SK-N-SH (cell line): ENCODE measurements at regions not wholly inside any gene's neighbourhood (a gene's known extent, or its start where the extent isn't known, plus 50 kb on each side); places are given as distances from the start of the nearest gene placed in this dataset.

ENCODE experiments used
- CHD2 ChIP-seq: fragments of 150-350 bp; IDR thresholded peaks from 2 replicates; pipeline ENCODE4 v1.6.1; 2018; ENCODE audit warnings: low read length; ENCODE audit not compliant: partially characterized antibody
- FOSL2 ChIP-seq: IDR thresholded peaks from 2 replicates; pipeline ENCODE4 v1.4.0; 2012; ENCODE audit warnings: low read depth, mild to moderate bottlenecking, moderate library complexity, borderline replicate concordance
- FOXM1 ChIP-seq: IDR thresholded peaks from 2 replicates; pipeline ENCODE4 v1.4.0; 2012; ENCODE audit warnings: low read depth, mild to moderate bottlenecking
- POLR2AphosphoS5 ChIP-seq: IDR thresholded peaks from 2 replicates; pipeline ENCODE4 v1.6.1; 2012; ENCODE audit warnings: low read depth, low read length
- SMC3 ChIP-seq: IDR thresholded peaks from 2 replicates; pipeline ENCODE4 v1.6.1; 2012; ENCODE audit warnings: low read depth, low read length, improper control_type of control experiment
- TAF1 ChIP-seq: IDR thresholded peaks from 2 replicates; pipeline ENCODE4 v1.6.1; 2012; ENCODE audit warnings: low read depth, mild to moderate bottlenecking, low read length, moderate library complexity, borderline replicate concordance
- TCF12 ChIP-seq: IDR thresholded peaks from 2 replicates; pipeline ENCODE4 v1.4.0; 2012
- YY1 ChIP-seq: IDR thresholded peaks from 2 replicates; pipeline ENCODE4 v1.4.0; 2012; ENCODE audit warnings: low read depth, mild to moderate bottlenecking
- TF ChIP-seq, protein P1 (sequence below): fragments of 200-600 bp; sonication (generic); IDR thresholded peaks from 2 replicates; pipeline ENCODE4 v1.6.1; 2017; ENCODE audit warnings: antibody characterized with exemption, mild to moderate bottlenecking, moderate library complexity
- TF ChIP-seq, protein P2 (sequence below): fragments of 150-350 bp; IDR thresholded peaks from 2 replicates; pipeline ENCODE4 v1.6.1; 2016; ENCODE audit warnings: mild to moderate bottlenecking, low read depth, low read length
- TF ChIP-seq, protein P3 (sequence below): IDR thresholded peaks from 2 replicates; pipeline ENCODE4; 2012
- TF ChIP-seq, protein P4 (sequence below): IDR thresholded peaks from 2 replicates; pipeline ENCODE4 v1.6.1; 2012; ENCODE audit warnings: mild to moderate bottlenecking, low read depth, low read length, moderate library complexity

DNA sequence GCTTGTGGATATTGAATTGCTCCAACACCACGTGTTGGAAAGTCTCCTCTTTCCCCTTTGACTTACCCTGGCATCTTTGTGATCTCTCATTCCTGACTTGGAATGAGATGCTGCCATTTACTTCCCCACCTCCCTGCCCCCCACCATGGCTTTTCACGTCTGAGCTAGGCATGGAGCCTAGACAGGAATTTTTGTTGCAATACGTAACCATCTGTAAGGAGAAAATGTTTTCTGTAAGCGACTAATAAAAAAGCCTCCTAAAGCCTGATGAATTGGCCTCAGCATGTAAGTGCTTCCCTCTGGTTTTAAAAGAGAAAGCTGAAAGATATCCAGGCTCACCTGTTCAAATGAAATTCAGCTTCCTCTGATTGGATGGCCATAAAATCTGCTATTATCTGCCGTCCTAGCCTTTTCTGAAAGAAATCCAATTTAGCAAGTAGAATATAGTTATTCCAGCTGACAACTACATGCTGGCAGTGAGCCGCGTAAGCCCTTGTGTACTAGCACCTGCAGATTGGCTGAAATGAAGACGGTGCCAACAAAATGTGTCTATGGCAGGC is 200.1 kb downstream of the NSG2 start:
- TF ChIP-seq, protein P1, sequence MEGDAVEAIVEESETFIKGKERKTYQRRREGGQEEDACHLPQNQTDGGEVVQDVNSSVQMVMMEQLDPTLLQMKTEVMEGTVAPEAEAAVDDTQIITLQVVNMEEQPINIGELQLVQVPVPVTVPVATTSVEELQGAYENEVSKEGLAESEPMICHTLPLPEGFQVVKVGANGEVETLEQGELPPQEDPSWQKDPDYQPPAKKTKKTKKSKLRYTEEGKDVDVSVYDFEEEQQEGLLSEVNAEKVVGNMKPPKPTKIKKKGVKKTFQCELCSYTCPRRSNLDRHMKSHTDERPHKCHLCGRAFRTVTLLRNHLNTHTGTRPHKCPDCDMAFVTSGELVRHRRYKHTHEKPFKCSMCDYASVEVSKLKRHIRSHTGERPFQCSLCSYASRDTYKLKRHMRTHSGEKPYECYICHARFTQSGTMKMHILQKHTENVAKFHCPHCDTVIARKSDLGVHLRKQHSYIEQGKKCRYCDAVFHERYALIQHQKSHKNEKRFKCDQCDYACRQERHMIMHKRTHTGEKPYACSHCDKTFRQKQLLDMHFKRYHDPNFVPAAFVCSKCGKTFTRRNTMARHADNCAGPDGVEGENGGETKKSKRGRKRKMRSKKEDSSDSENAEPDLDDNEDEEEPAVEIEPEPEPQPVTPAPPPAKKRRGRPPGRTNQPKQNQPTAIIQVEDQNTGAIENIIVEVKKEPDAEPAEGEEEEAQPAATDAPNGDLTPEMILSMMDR, result no peak
- no peak for TF ChIP-seq YY1
- no peak for TF ChIP-seq POLR2AphosphoS5
- TF ChIP-seq, protein P2, sequence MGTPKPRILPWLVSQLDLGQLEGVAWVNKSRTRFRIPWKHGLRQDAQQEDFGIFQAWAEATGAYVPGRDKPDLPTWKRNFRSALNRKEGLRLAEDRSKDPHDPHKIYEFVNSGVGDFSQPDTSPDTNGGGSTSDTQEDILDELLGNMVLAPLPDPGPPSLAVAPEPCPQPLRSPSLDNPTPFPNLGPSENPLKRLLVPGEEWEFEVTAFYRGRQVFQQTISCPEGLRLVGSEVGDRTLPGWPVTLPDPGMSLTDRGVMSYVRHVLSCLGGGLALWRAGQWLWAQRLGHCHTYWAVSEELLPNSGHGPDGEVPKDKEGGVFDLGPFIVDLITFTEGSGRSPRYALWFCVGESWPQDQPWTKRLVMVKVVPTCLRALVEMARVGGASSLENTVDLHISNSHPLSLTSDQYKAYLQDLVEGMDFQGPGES, result no peak
- TF ChIP-seq, protein P3, sequence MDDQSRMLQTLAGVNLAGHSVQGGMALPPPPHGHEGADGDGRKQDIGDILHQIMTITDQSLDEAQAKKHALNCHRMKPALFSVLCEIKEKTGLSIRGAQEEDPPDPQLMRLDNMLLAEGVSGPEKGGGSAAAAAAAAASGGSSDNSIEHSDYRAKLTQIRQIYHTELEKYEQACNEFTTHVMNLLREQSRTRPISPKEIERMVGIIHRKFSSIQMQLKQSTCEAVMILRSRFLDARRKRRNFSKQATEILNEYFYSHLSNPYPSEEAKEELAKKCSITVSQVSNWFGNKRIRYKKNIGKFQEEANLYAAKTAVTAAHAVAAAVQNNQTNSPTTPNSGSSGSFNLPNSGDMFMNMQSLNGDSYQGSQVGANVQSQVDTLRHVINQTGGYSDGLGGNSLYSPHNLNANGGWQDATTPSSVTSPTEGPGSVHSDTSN, result no peak
- TF ChIP-seq FOXM1, result no peak
- no peak for TF ChIP-seq TAF1
- no peak for TF ChIP-seq FOSL2
- TF ChIP-seq, protein P4, sequence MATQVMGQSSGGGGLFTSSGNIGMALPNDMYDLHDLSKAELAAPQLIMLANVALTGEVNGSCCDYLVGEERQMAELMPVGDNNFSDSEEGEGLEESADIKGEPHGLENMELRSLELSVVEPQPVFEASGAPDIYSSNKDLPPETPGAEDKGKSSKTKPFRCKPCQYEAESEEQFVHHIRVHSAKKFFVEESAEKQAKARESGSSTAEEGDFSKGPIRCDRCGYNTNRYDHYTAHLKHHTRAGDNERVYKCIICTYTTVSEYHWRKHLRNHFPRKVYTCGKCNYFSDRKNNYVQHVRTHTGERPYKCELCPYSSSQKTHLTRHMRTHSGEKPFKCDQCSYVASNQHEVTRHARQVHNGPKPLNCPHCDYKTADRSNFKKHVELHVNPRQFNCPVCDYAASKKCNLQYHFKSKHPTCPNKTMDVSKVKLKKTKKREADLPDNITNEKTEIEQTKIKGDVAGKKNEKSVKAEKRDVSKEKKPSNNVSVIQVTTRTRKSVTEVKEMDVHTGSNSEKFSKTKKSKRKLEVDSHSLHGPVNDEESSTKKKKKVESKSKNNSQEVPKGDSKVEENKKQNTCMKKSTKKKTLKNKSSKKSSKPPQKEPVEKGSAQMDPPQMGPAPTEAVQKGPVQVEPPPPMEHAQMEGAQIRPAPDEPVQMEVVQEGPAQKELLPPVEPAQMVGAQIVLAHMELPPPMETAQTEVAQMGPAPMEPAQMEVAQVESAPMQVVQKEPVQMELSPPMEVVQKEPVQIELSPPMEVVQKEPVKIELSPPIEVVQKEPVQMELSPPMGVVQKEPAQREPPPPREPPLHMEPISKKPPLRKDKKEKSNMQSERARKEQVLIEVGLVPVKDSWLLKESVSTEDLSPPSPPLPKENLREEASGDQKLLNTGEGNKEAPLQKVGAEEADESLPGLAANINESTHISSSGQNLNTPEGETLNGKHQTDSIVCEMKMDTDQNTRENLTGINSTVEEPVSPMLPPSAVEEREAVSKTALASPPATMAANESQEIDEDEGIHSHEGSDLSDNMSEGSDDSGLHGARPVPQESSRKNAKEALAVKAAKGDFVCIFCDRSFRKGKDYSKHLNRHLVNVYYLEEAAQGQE, result no peak
- no peak for TF ChIP-seq CHD2
- TF ChIP-seq TCF12, result no peak
- no peak for TF ChIP-seq SMC3
